HEK293 (cell line): ENCODE measurements at regions not wholly inside any gene's neighbourhood (a gene's known extent, or its start where the extent isn't known, plus 50 kb on each side); places are given as distances from the start of the nearest gene placed in this dataset.
A peak's percentile ranks its signal among the peaks of the same experiment; 100 is the strongest.

ENCODE experiments used
- CTCF ChIA-PET: fragments of 350-600 bp; formaldehyde crosslinking; extraction: SDS; loops from one replicate; lab custom pipeline; 2021; ENCODE audit warnings: antibody characterized with exemption; lab: Yijun Ruan, JAX
- POLR2A ChIA-PET: fragments of 300-600 bp; formaldehyde crosslinking; extraction: SDS; loops from one replicate; lab custom pipeline; 2020; ENCODE audit warnings: antibody characterized with exemption, inconsistent platforms; lab: Yijun Ruan, JAX
- H3K27ac ChIP-seq: fragments of 200-500 bp; sonication (Bioruptor generic); 2 replicates; pipeline ENCODE4 v1.5.1; 2014; ENCODE audit warnings: low read depth, low read length, control low read depth, inconsistent platforms; ENCODE audit errors: extremely low read depth
- H3K36me3 ChIP-seq, 2 experiments: fragments of 200-500 bp in 1 of 2; sonication (Bioruptor generic) in 1 of 2; 1 replicate in 1 of 2; 2 replicates in 1 of 2; pipeline ENCODE4 v1.5.1; 2014 to 2017; ENCODE audit warnings: inconsistent platforms in 2 of 2, low read length in 2 of 2; ENCODE audit not compliant: control insufficient read depth in 2 of 2, insufficient read depth in 1 of 2
- H3K4me1 ChIP-seq: fragments of 200-500 bp; sonication (Bioruptor generic); 2 replicates; pipeline ENCODE4 v1.5.1; 2014; ENCODE audit warnings: mild to moderate bottlenecking, low read length, inconsistent platforms; ENCODE audit not compliant: control insufficient read depth, insufficient read depth
- H3K4me3 ChIP-seq: 2 replicates; pipeline ENCODE4 v1.5.1; 2011; ENCODE audit warnings: low read depth, mild to moderate bottlenecking, control low read depth, low read length, moderate library complexity
- H3K9me3 ChIP-seq: fragments of 200-500 bp; sonication (Bioruptor generic); 2 replicates; pipeline ENCODE4 v1.5.1; 2014; ENCODE audit warnings: low read depth, low read length, inconsistent platforms; ENCODE audit not compliant: control insufficient read depth, insufficient read depth
- KLF10 ChIP-seq: fragments of 450-650 bp; IDR thresholded peaks from 2 replicates; pipeline ENCODE4 v1.5.1; 2018; ENCODE audit warnings: missing biosample characterization, mild to moderate bottlenecking, missing genetic modification characterization
- REPIN1 ChIP-seq: fragments of 450-650 bp; formaldehyde crosslinking; IDR thresholded peaks from 2 replicates; pipeline ENCODE4 v1.5.1; 2017; ENCODE audit warnings: missing biosample characterization, missing genetic modification characterization, low read depth
- SETDB1 ChIP-seq: IDR thresholded peaks from one replicate; pipeline ENCODE4 v1.6.1; 2017; ENCODE audit warnings: mild to moderate bottlenecking, low read length, moderate library complexity, mixed read lengths; ENCODE audit not compliant: insufficient read length
- TSHZ1 ChIP-seq: fragments of 450-650 bp; formaldehyde crosslinking; IDR thresholded peaks from 2 replicates; pipeline ENCODE4 v1.5.1; 2016; ENCODE audit warnings: missing biosample characterization, missing genetic modification characterization, borderline replicate concordance
- YY2 ChIP-seq: fragments of 450-650 bp; formaldehyde crosslinking; IDR thresholded peaks from 2 replicates; pipeline ENCODE4 v1.5.1; 2016; ENCODE audit warnings: missing biosample characterization, missing genetic modification characterization
- ZBTB11 ChIP-seq: fragments of 450-650 bp; formaldehyde crosslinking; conservative IDR thresholded peaks from 2 replicates; pipeline ENCODE4 v1.5.1; 2016; ENCODE audit warnings: low read depth, missing biosample characterization, missing genetic modification characterization
- ZNF211 ChIP-seq: fragments of 450-650 bp; formaldehyde crosslinking; IDR thresholded peaks from 2 replicates; pipeline ENCODE4 v1.5.1; 2016; ENCODE audit warnings: low read depth, missing biosample characterization, missing genetic modification characterization
- ZNF449 ChIP-seq: fragments of 450-650 bp; formaldehyde crosslinking; IDR thresholded peaks from 2 replicates; pipeline ENCODE4 v1.5.1; 2017; ENCODE audit warnings: missing biosample characterization, mild to moderate bottlenecking, missing genetic modification characterization, moderate library complexity
- ZNF555 ChIP-seq: fragments of 450-650 bp; formaldehyde crosslinking; conservative IDR thresholded peaks from 2 replicates; pipeline ENCODE4 v1.5.1; 2017; ENCODE audit warnings: missing biosample characterization, mild to moderate bottlenecking, missing genetic modification characterization, inconsistent platforms
- ZNF560 ChIP-seq: fragments of 450-650 bp; formaldehyde crosslinking; IDR thresholded peaks from 2 replicates; pipeline ENCODE4 v1.5.1; 2017; ENCODE audit warnings: missing biosample characterization, missing genetic modification characterization, borderline replicate concordance
- ZNF626 ChIP-seq: fragments of 450-650 bp; sonication (Bioruptor Pico); formaldehyde crosslinking; IDR thresholded peaks from 2 replicates; pipeline ENCODE4 v1.5.1; 2018; ENCODE audit warnings: missing biosample characterization, missing genetic modification characterization, inconsistent platforms
- ZNF654 ChIP-seq: fragments of 450-650 bp; formaldehyde crosslinking; IDR thresholded peaks from 2 replicates; pipeline ENCODE4 v1.5.1; 2016; ENCODE audit warnings: low read depth, missing biosample characterization, missing genetic modification characterization

- Histone ChIP-seq H3K9me3 (no peaks in the 10 kb centered on the region), H3K4me3 (no peak overlapping the region), H3K4me1 (no peaks in the 10 kb centered on the region), H3K27ac (no peak overlapping the region), H3K36me3 (no peaks in the 10 kb centered on the region)
- TF ChIP-seq SETDB1 (peak; percentile 96), TSHZ1 (tag by site-specific recombination) (no peak), ZBTB11 (tag by site-specific recombination) (no peak)
- ChIA-PET CTCF (interaction anchor here (1.6 kb wide), 1 partner anchor 20 kb away, joined by 7 read pairs; no protein-coding TSS in a partner anchor), POLR2A (no interaction called here)
Observed at GRCh38 chr20:1822564-1823449, 72.4 kb upstream of the SIRPA start.

GRCh38 chr20:1820138-1821079 is 74.8 kb upstream of the SIRPA start:
- POLR2A ChIA-PET: no interaction called here
- Histone ChIP-seq H3K27ac (no peak overlapping the region), H3K4me3 (no peak overlapping the region), H3K4me1 (peaks cover 3% of the 10 kb centered on the region; the same call in 1 of the 2 replicates), H3K9me3 (no peaks in the 10 kb centered on the region), H3K36me3 (no peaks in the 10 kb centered on the region)
- TF ChIP-seq ZNF560: no peak
- no peak for TF ChIP-seq ZNF211
- no peak for TF ChIP-seq ZNF555
- TF ChIP-seq ZNF654 (tag by site-specific recombination): no peak
- TF ChIP-seq ZNF449 (tag by site-specific recombination): no peak
- no peak for TF ChIP-seq ZNF626 (tag by site-specific recombination)
- no peak for TF ChIP-seq YY2 (tag by site-specific recombination)
- TF ChIP-seq KLF10 (tag by site-specific recombination): no peak
- TF ChIP-seq REPIN1 (tag by site-specific recombination): no peak
- CTCF ChIA-PET: interaction anchor here (0.6 kb wide), 1 partner anchor 63 kb away, joined by 3 read pairs; no protein-coding TSS in a partner anchor
